ENCODE measurements at regions not wholly inside any gene's neighbourhood (a gene's known extent, or its start where the extent isn't known, plus 50 kb on each side); places are given as distances from the start of the nearest gene placed in this dataset.

GRCh38 chr4:178633263-178633662 lies 1191.0 kb upstream of the AGA start:
- DNase-seq, result no peak

DNA sequence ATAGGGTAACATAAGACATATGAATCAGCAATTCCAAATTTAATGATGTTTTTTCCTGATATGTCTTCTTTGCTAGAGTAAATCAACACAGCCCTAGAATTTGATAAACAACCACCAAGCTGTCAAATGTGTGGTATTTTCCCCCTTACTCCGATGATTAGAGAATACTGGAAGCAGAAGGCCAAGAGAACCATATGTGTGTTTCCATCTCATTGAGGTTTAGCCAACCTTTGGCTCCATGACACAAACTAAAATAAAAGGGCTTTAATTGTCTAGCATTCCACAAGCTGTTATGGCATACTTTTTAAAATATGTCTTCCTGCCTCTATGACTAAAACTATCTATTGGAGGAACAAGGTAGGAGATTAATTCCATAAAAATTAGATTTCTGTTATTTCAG lies 1222.4 kb upstream of the AGA start:
- DNase-seq, result no peak

GRCh38 chr4:178665916-178666315 lies 1223.7 kb upstream of the AGA start:
- no peak for DNase-seq

- DNase-seq, result no peak
Observed at GRCh38 chr4:178671766-178672165, 1229.5 kb upstream of the AGA start.

- DNase-seq, result no peak
Observed at GRCh38 chr4:178672512-178672911, 1230.3 kb upstream of the AGA start.

DNA sequence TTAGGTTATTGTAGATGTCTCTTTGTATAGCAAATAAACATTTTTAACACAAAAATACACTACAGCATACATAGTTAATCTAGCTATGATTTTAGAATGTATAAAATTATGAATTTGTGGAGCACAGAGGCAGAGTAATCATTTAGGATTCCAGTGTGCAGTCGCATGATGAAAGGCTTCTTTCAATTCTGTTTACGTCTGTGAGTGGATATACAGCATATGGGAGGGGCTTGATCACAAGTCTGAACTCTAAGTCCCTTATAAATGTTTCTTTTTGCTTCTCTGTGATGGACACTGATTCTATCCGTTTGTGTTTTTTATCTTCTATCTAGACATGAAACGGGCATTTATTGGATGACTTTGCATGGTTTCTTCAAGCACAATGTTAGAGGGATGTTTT lies 1239.6 kb upstream of the AGA start:
- no peak for DNase-seq

- no peak for DNase-seq
Observed at GRCh38 chr4:178689926-178690325, 1247.7 kb upstream of the AGA start.

- no peak for DNase-seq
Observed at GRCh38 chr4:178693816-178694215, 1251.6 kb upstream of the AGA start.

DNA sequence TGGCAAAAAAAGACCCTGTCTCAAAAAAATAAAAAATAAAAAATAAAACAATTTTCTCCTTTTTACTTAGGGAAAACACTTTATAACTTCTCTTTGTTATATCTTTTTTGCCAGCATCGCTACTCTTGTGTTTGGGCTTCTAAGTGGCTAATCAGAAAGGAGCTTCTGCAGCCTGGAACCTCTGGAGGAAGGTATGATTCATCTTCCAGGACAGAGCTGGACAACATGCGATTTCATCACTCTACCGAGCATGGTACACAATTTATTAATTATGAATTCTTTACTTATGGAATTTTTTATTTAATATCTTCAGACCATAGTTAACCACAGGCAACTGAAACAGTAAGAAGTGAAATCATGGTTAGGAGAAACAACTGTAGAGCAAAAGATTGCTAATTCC lies 1254.3 kb upstream of the AGA start:
- no peak for DNase-seq

GRCh38 chr4:178712486-178712885 lies 1270.2 kb upstream of the AGA start:
- DNase-seq, result no peak

- DNase-seq, result no peak
Observed at GRCh38 chr4:178738026-178738425, 1295.8 kb upstream of the AGA start.

GRCh38 chr4:178745203-178745602 lies 1303.0 kb upstream of the AGA start:
- DNase-seq, result no peak

- no peak for DNase-seq
Observed at GRCh38 chr4:178752954-178753525, 1310.8 kb upstream of the AGA start.

DNA sequence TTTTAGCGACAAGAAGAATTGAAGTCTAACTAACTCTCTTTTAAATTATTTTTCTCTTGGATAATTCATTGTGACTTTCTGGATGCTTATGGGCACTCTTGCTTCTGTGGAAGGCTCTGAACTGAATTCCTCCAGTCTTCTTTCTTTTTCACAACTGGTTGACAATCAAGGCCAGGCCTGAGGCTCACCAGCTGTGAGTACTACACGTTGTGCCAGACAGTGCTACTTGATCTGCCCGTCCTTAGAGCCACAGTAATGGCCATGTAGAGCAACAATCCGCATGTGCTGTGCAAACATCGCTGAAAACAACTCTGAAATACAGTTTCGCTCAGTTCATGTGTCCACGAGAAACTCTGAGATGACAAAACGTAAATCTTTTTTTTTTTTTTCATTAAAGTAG lies 1336.3 kb upstream of the AGA start:
- no peak for DNase-seq

DNA sequence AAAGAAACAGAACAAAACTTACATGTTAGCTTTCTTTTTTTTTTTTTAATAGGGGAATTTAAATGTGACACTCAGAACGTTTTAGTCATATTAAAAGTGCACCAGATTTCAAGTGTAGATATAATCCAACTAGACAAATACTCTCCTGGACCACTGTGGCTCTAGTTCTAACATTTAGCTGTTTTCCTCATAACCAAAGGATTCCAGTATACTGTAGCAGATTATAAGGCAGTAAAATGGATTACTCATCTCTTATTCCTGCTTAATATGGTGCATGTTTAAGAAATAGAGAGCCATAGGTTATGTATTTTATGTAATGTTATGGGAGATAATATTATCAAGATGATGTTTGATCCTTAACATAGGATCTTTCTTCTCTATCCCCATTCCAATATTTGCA lies 1339.5 kb upstream of the AGA start:
- no peak for DNase-seq

- DNase-seq, result no peak
Observed at GRCh38 chr4:178784491-178784890, 1342.3 kb upstream of the AGA start.

GRCh38 chr4:178789279-178789678 lies 1347.0 kb upstream of the AGA start:
- no peak for DNase-seq

DNA sequence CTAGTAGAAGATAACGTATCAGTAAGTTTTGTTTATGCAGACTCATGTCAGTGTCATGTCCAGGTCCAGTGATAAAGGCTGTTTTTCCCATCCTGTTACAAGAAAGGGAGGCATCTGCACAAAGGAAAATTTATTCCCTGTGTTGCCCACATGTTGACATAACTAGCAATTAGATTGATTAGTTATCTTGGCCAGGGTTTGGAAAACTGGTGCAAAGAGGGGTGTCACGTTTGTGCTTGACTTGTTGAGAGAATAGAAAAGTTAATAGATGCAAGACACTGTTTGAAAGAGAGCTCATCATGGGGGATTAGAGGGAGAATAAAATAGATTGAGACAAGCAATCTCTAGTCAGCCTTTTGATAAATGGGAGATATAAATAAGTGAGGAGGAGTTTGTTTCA lies 1357.0 kb upstream of the AGA start:
- DNase-seq, result no peak

DNA sequence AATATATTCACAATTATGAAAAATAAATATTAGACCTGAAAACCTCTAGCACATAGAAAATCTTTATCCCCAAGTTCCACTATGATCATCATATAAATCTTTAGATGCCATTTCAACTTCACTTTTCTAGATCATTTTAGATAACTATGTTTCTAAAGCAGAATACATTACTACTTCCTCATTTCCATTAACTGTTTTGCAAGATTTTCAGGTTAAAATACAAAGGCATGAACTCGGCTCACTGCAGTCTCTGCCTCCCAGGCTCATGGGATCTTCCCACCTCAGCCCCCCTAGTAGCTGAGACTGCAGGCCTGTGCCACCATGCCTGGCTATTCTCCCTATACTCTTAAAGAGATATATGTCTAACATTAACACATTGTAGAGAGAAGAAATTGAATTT lies 1365.9 kb upstream of the AGA start:
- DNase-seq, result no peak

GRCh38 chr4:178809921-178810320 lies 1367.7 kb upstream of the AGA start:
- DNase-seq, result no peak

- no peak for DNase-seq
Observed at GRCh38 chr4:178811356-178811755, 1369.1 kb upstream of the AGA start.

DNA sequence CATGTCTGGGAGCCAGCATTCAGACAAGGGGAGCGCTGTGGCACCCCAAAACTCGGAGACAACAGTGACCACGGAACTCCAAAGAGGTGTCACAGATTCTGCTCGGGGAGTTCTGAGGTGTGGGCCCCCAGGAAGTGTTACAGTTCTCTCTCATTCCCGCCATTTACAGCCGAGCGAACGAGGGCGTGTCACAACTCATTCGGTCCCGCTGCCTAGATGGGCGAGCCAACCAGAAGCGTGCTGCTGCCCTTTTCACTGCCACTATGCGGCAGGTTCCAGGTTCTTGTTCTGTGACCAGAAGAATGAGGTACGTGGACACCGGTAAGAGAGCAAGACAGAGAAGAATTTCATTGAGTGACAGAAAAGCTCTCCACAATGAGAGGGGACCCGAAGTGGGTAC lies 1370.6 kb upstream of the AGA start:
- DNase-seq, result no peak

DNA sequence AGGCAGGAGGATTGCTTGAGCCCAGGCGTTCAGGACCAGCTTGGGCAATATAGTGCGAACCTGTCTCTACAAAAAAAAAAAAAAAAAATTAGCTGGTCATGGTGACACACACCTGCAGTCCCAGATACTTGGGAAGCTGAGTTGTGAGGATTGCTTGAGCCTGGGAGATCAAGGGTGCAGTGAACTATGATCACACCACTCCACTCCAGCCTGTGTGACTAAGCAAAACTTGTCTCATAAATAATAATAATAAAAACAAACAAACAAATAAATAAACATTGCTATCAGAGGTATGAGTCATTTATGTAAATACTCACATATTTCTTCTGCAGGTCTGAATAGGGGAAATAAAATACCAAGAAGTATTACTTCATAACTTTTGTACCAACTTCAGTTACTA lies 1372.7 kb upstream of the AGA start:
- no peak for DNase-seq

DNA sequence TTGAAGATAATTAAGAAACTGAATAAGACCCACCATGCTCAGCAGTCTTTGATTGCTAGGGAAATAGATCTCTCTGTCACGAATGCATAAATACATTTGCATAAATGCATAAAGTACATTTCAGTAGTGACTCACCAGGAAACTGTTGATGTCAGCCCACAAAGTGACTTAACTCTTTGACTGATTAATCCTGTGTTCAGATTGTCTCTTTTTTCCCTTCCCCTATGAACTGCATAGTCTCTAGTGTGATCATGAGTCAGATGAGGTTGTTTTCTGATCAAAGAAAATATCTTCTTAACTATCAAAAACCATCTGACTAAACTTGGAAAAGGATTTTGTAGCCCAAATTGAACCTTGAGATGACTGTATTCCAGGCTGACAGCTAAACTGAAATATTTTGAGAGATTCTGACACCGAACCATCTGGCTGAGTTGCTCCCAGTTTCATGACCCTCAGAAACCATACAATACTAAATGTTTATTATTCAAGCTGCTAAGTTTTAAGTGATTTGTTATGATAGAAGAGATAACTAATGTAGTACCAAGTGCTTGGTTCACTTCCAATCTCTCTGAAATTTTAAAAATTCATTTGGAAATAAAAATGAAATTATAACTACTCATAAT lies 1381.5 kb upstream of the AGA start:
- no peak for DNase-seq

- DNase-seq, result no peak
Observed at GRCh38 chr4:178836865-178837264, 1394.6 kb upstream of the AGA start.
